ENCODE measurements at regions not wholly inside any gene's neighbourhood (a gene's known extent, or its start where the extent isn't known, plus 50 kb on each side); places are given as distances from the start of the nearest gene placed in this dataset.

- TF ChIP-seq DMTF1 (CRISPR knock-in tag; IDR thresholded peaks at IDR 0.05) (no peak), USF2 (IDR thresholded peaks at IDR 0.05; ENCODE audit: low read depth, low read length) (no peak), USF2 (CRISPR knock-in tag; IDR thresholded peaks at IDR 0.05; ENCODE audit: borderline replicate concordance) (no peak), ZIK1 (CRISPR knock-in tag; IDR thresholded peaks at IDR 0.05; ENCODE audit: borderline replicate concordance, low read depth) (no peak)
- TF ChIP-seq, protein P1, sequence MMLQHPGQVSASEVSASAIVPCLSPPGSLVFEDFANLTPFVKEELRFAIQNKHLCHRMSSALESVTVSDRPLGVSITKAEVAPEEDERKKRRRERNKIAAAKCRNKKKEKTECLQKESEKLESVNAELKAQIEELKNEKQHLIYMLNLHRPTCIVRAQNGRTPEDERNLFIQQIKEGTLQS (CRISPR knock-in tag; IDR thresholded peaks at IDR 0.05): no peak
Observed at GRCh38 chr1:204751480-204751879, 65.9 kb upstream of the LRRN2 start (continued).

GRCh38 chr1:204751883-204752687 is 66.5 kb upstream of the LRRN2 start:
- H3K4me2 ChIP-seq (ENCODE audit: low read depth, low read length): peak overlapping the region; percentile 55
- H2AFZ ChIP-seq (ENCODE audit: low read length): no peak overlapping the region
- H3K27ac ChIP-seq (ENCODE audit: extremely low read length, insufficient read depth, low read length): no peak overlapping the region
- ChIA-PET POLR2A (no interaction called here), CTCF (ENCODE audit: low intra/inter-chr PET ratio, low total read pairs) (no interaction called here)
- ATAC-seq (peak; percentile 96), FAIRE-seq (no peak), DNase-seq (ENCODE audit: low spot score) (peak; percentile 31)
- H4K20me1 ChIP-seq (ENCODE audit: insufficient read depth, low read length): no peaks in the 10 kb centered on the region
- H3K79me2 ChIP-seq (ENCODE audit: insufficient read depth, low read length): no peaks in the 10 kb centered on the region
- H3K4me1 ChIP-seq (ENCODE audit: insufficient read depth, low read length): 0 out of 2 replicates have a peak, but pooled peaks cover 6% of the 10 kb centered on the region
- H3K9ac ChIP-seq (ENCODE audit: insufficient read depth, low read depth, low read length): no peak overlapping the region
- no peaks in the 10 kb centered on the region for H3K36me3 ChIP-seq (replicated peaks in 1 of 2; ENCODE audit: control insufficient read depth in 1 of 2, insufficient read depth in 2 of 2, low read length in 2 of 2)
- intact Hi-C loops (cut with micrococcal nuclease; ENCODE audit: unreplicated experiment): no loop called here
- H3K27me3 ChIP-seq (ENCODE audit: control insufficient read depth in 1 of 2, insufficient read depth in 2 of 2, low read length in 2 of 2): peaks cover 0 to 2% of the 10 kb centered on the region in 2 experiments; a peak in 2 of 5 replicates
- BruUV-seq (replicated peaks): no TSS peak
- peak overlapping the region in 1 of 3 experiments; percentile 46; a peak in 1 of 6 replicates for H3K4me3 ChIP-seq (replicated peaks in 1 of 3; ENCODE audit: insufficient read depth in 1 of 3, low read depth in 2 of 3, low read length in 3 of 3)
- no peaks in the 10 kb centered on the region for H3K9me3 ChIP-seq (ENCODE audit: low read length)
- 38% methylated on average over 10 of the region's 24 CpGs for WGBS (ENCODE audit: low lambda C conversion rate)
- in situ Hi-C loops (cut with HindIII; ENCODE audit: extremely low pct_ligation_motif_present, low pct_unique_long_range_greater_than_20kb): no loop called here
- TF ChIP-seq ZNF777 (CRISPR knock-in tag; IDR thresholded peaks at IDR 0.05) (no peak), KDM5A (IDR thresholded peaks at IDR 0.05; ENCODE audit: borderline replicate concordance, low read length) (no peak)
- TF ChIP-seq, protein P2, sequence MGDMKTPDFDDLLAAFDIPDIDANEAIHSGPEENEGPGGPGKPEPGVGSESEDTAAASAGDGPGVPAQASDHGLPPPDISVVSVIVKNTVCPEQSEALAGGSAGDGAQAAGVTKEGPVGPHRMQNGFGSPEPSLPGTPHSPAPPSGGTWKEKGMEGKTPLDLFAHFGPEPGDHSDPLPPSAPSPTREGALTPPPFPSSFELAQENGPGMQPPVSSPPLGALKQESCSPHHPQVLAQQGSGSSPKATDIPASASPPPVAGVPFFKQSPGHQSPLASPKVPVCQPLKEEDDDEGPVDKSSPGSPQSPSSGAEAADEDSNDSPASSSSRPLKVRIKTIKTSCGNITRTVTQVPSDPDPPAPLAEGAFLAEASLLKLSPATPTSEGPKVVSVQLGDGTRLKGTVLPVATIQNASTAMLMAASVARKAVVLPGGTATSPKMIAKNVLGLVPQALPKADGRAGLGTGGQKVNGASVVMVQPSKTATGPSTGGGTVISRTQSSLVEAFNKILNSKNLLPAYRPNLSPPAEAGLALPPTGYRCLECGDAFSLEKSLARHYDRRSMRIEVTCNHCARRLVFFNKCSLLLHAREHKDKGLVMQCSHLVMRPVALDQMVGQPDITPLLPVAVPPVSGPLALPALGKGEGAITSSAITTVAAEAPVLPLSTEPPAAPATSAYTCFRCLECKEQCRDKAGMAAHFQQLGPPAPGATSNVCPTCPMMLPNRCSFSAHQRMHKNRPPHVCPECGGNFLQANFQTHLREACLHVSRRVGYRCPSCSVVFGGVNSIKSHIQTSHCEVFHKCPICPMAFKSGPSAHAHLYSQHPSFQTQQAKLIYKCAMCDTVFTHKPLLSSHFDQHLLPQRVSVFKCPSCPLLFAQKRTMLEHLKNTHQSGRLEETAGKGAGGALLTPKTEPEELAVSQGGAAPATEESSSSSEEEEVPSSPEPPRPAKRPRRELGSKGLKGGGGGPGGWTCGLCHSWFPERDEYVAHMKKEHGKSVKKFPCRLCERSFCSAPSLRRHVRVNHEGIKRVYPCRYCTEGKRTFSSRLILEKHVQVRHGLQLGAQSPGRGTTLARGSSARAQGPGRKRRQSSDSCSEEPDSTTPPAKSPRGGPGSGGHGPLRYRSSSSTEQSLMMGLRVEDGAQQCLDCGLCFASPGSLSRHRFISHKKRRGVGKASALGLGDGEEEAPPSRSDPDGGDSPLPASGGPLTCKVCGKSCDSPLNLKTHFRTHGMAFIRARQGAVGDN (CRISPR knock-in tag; IDR thresholded peaks at IDR 0.05): peak; percentile 26; the same call in 1 of the 2 replicates
- TF ChIP-seq, protein P3, sequence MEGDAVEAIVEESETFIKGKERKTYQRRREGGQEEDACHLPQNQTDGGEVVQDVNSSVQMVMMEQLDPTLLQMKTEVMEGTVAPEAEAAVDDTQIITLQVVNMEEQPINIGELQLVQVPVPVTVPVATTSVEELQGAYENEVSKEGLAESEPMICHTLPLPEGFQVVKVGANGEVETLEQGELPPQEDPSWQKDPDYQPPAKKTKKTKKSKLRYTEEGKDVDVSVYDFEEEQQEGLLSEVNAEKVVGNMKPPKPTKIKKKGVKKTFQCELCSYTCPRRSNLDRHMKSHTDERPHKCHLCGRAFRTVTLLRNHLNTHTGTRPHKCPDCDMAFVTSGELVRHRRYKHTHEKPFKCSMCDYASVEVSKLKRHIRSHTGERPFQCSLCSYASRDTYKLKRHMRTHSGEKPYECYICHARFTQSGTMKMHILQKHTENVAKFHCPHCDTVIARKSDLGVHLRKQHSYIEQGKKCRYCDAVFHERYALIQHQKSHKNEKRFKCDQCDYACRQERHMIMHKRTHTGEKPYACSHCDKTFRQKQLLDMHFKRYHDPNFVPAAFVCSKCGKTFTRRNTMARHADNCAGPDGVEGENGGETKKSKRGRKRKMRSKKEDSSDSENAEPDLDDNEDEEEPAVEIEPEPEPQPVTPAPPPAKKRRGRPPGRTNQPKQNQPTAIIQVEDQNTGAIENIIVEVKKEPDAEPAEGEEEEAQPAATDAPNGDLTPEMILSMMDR (CRISPR knock-in tag; IDR thresholded peaks at IDR 0.05): peak; percentile 33; the same call in 1 of the 2 replicates
